BJ (cell line): ENCODE measurements at regions not wholly inside any gene's neighbourhood (a gene's known extent, or its start where the extent isn't known, plus 50 kb on each side); places are given as distances from the start of the nearest gene placed in this dataset.

Source experiments
- CTCF ChIA-PET: fragments of 350-600 bp; formaldehyde crosslinking; extraction: SDS; loops from one replicate; lab custom pipeline; 2021; ENCODE audit warnings: antibody characterized with exemption, inconsistent platforms; lab: Yijun Ruan, JAX
- POLR2A ChIA-PET: fragments of 300-600 bp; sonication (Branson Sonifier 250); formaldehyde crosslinking; extraction: SDS; loops from one replicate; lab custom pipeline; 2021; ENCODE audit warnings: antibody characterized with exemption; lab: Charles Lee
- DNase-seq: peaks from one replicate; pipeline ENCODE4 v3.0.0-alpha.2; 2011; ENCODE audit warnings: low read depth
- H3K27me3 ChIP-seq: 2 replicates; pipeline ENCODE4 v1.6.0; 2011; ENCODE audit warnings: low read length; ENCODE audit not compliant: control insufficient read depth, insufficient read depth
- H3K36me3 ChIP-seq: 2 replicates; pipeline ENCODE4 v1.5.1; 2011; ENCODE audit warnings: low read length; ENCODE audit not compliant: control insufficient read depth, insufficient read depth
- H3K4me3 ChIP-seq: 2 replicates; pipeline ENCODE4 v1.5.1; 2011; ENCODE audit warnings: low read depth, mild to moderate bottlenecking, control low read depth, low read length
- CTCF ChIP-seq: IDR thresholded peaks from 2 replicates; pipeline ENCODE4 v1.5.1; 2011; ENCODE audit warnings: low read depth, mild to moderate bottlenecking, control low read depth, inconsistent platforms, low read length, moderate library complexity; ENCODE audit not compliant: insufficient read depth

- no peak for DNase-seq
- H3K36me3 ChIP-seq, result no peaks in the 10 kb centered on the region
- H3K27me3 ChIP-seq, result no peaks in the 10 kb centered on the region
- POLR2A ChIA-PET, result no interaction called here
- H3K4me3 ChIP-seq, result no peak overlapping the region
- no peak for TF ChIP-seq CTCF
- CTCF ChIA-PET, result no interaction called here
These were observed 309.8 kb downstream of the LMO7 start for GRCh38 chr13:75945841-75946482.

- POLR2A ChIA-PET, result no interaction called here
These were observed 302.9 kb downstream of the LMO7 start for GRCh38 chr13:75938811-75939560.

GRCh38 chr13:75936791-75937190 is 300.7 kb downstream of the LMO7 start:
- H3K27me3 ChIP-seq, result no peaks in the 10 kb centered on the region

More at GRCh38 chr13:75938811-75939560, 302.9 kb downstream of the LMO7 start:
- H3K27me3 ChIP-seq, result no peaks in the 10 kb centered on the region
- no peak for DNase-seq
- CTCF ChIA-PET, result no interaction called here
- no peaks in the 10 kb centered on the region for H3K36me3 ChIP-seq
- no peak overlapping the region for H3K4me3 ChIP-seq
- TF ChIP-seq CTCF, result no peak

GRCh38 chr13:75935805-75936204 is 299.7 kb downstream of the LMO7 start:
- Histone ChIP-seq H3K4me3 (no peak overlapping the region), H3K27me3 (no peaks in the 10 kb centered on the region), H3K36me3 (no peaks in the 10 kb centered on the region)
- TF ChIP-seq CTCF, result no peak
- CTCF ChIA-PET, result no interaction called here
- no peak for DNase-seq
- POLR2A ChIA-PET, result no interaction called here

More at GRCh38 chr13:75936791-75937190, 300.7 kb downstream of the LMO7 start:
- DNase-seq, result no peak
- TF ChIP-seq CTCF, result no peak
- ChIA-PET CTCF (no interaction called here), POLR2A (interaction anchor here (0.6 kb wide), 1 partner anchor 948 kb away, joined by 3 read pairs; no protein-coding TSS in a partner anchor)
- Histone ChIP-seq H3K4me3 (no peak overlapping the region), H3K36me3 (no peaks in the 10 kb centered on the region)

- POLR2A ChIA-PET, result no interaction called here
- TF ChIP-seq CTCF, result no peak
- Histone ChIP-seq H3K36me3 (no peaks in the 10 kb centered on the region), H3K4me3 (no peak overlapping the region), H3K27me3 (no peaks in the 10 kb centered on the region; the same call in 1 of the 2 replicates)
- DNase-seq, result no peak
- CTCF ChIA-PET, result no interaction called here
These were observed 298.8 kb downstream of the LMO7 start for GRCh38 chr13:75934889-75935288.
